ENCODE measurements at regions not wholly inside any gene's neighbourhood (a gene's known extent, or its start where the extent isn't known, plus 50 kb on each side); places are given as distances from the start of the nearest gene placed in this dataset.

GRCh38 chr6:14748679-14749078 lies 497.2 kb upstream of the JARID2 start:
- ChIA-PET CTCF (no interaction called here), POLR2A (no interaction called here)
- Histone ChIP-seq H3K36me3 (ENCODE audit: control insufficient read depth in 2 of 2, insufficient read depth in 1 of 2, low read length in 2 of 2) (no peaks in the 10 kb centered on the region), H3K4me3 (ENCODE audit: low read depth, low read length) (no peak overlapping the region), H3K9me3 (ENCODE audit: control insufficient read depth, insufficient read depth, low read depth, low read length) (no peaks in the 10 kb centered on the region), H3K4me1 (ENCODE audit: control insufficient read depth, insufficient read depth, low read length) (no peaks in the 10 kb centered on the region), H3K27ac (ENCODE audit: extremely low read depth, low read depth, low read length) (no peak overlapping the region)
- no peak for TF ChIP-seq ZNF510 (tag by site-specific recombination; IDR thresholded peaks at IDR 0.05; ENCODE audit: insufficient replicate concordance)
- TF ChIP-seq ZNF645 (tag by site-specific recombination; IDR thresholded peaks at IDR 0.05): no peak
- no peak for TF ChIP-seq ZNF23 (tag by site-specific recombination; IDR thresholded peaks at IDR 0.05; ENCODE audit: borderline replicate concordance)
- TF ChIP-seq OSR2 (tag by site-specific recombination; IDR thresholded peaks at IDR 0.05): no peak
- TF ChIP-seq ZSCAN23 (tag by site-specific recombination; IDR thresholded peaks at IDR 0.05): no peak
- TF ChIP-seq ZBTB10 (tag by site-specific recombination; IDR thresholded peaks at IDR 0.05): no peak
- TF ChIP-seq ZNF114 (tag by site-specific recombination; IDR thresholded peaks at IDR 0.05): no peak
- no peak for TF ChIP-seq ZNF707 (tag by site-specific recombination; IDR thresholded peaks at IDR 0.05)
- TF ChIP-seq ZNF221 (tag by site-specific recombination; IDR thresholded peaks at IDR 0.05; ENCODE audit: borderline replicate concordance): no peak
- no peak for TF ChIP-seq ZNF280D (tag by site-specific recombination; IDR thresholded peaks at IDR 0.05)
- no peak for TF ChIP-seq ZNF521 (tag by site-specific recombination; IDR thresholded peaks at IDR 0.05)
- TF ChIP-seq SETDB1 (IDR thresholded peaks at IDR 0.05; ENCODE audit: insufficient read length, low read length): no peak
- TF ChIP-seq ZNF19 (tag by site-specific recombination; IDR thresholded peaks at IDR 0.05; ENCODE audit: low read depth): no peak
- TF ChIP-seq ZNF169 (tag by site-specific recombination; IDR thresholded peaks at IDR 0.05): no peak

DNA sequence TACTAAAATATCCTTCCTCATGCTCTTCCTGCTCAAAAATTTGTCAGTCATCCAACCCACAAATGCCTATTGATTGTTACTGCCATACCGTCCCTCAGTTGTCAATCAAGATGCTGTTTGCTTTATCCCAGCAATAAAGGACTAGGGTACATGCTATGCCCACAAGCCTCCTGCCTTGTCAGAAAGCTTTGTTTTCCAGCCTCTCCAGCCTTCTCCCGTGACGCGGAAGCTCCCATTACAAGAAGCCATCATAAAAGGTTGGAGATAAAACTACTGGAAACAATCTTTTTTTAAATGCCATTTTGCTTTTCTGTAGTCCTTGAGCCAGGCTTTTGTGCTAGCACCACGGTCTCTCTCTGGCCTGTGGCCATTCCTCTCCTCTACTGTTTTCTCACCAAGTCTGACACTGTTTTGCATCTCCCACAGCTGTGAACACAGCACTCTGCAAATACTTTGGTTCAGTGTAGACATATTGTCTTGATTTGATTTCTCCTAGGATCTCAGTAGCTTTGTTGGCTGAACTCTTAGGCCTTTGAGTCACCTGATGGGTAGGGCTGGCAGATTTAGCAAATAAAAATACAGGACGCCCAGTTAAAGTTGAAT lies 495.7 kb upstream of the JARID2 start:
- CTCF ChIA-PET: no interaction called here
- Histone ChIP-seq H3K4me3 (ENCODE audit: low read depth, low read length) (no peak overlapping the region), H3K9me3 (ENCODE audit: control insufficient read depth, insufficient read depth, low read depth, low read length) (no peaks in the 10 kb centered on the region), H3K27ac (ENCODE audit: extremely low read depth, low read depth, low read length) (no peak overlapping the region), H3K4me1 (ENCODE audit: control insufficient read depth, insufficient read depth, low read length) (no peaks in the 10 kb centered on the region), H3K36me3 (ENCODE audit: control insufficient read depth in 2 of 2, insufficient read depth in 1 of 2, low read length in 2 of 2) (no peaks in the 10 kb centered on the region)
- POLR2A ChIA-PET: no interaction called here
- TF ChIP-seq GFI1B (tag by site-specific recombination; IDR thresholded peaks at IDR 0.05) (no peak), ZNF140 (tag by site-specific recombination; IDR thresholded peaks at IDR 0.05) (no peak), ZNF433 (tag by site-specific recombination; IDR thresholded peaks at IDR 0.05; ENCODE audit: low read depth) (no peak), KLF8 (tag by site-specific recombination; IDR thresholded peaks at IDR 0.05) (no peak), ZNF184 (tag by site-specific recombination; IDR thresholded peaks at IDR 0.05) (no peak)
- TF ChIP-seq, protein P1, sequence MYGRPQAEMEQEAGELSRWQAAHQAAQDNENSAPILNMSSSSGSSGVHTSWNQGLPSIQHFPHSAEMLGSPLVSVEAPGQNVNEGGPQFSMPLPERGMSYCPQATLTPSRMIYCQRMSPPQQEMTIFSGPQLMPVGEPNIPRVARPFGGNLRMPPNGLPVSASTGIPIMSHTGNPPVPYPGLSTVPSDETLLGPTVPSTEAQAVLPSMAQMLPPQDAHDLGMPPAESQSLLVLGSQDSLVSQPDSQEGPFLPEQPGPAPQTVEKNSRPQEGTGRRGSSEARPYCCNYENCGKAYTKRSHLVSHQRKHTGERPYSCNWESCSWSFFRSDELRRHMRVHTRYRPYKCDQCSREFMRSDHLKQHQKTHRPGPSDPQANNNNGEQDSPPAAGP (tag by site-specific recombination; IDR thresholded peaks at IDR 0.05): no peak
- TF ChIP-seq, protein P2, sequence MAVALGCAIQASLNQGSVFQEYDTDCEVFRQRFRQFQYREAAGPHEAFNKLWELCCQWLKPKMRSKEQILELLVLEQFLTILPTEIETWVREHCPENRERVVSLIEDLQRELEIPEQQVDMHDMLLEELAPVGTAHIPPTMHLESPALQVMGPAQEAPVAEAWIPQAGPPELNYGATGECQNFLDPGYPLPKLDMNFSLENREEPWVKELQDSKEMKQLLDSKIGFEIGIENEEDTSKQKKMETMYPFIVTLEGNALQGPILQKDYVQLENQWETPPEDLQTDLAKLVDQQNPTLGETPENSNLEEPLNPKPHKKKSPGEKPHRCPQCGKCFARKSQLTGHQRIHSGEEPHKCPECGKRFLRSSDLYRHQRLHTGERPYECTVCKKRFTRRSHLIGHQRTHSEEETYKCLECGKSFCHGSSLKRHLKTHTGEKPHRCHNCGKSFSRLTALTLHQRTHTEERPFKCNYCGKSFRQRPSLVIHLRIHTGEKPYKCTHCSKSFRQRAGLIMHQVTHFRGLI (tag by site-specific recombination; IDR thresholded peaks at IDR 0.05): no peak
- TF ChIP-seq, protein P3, sequence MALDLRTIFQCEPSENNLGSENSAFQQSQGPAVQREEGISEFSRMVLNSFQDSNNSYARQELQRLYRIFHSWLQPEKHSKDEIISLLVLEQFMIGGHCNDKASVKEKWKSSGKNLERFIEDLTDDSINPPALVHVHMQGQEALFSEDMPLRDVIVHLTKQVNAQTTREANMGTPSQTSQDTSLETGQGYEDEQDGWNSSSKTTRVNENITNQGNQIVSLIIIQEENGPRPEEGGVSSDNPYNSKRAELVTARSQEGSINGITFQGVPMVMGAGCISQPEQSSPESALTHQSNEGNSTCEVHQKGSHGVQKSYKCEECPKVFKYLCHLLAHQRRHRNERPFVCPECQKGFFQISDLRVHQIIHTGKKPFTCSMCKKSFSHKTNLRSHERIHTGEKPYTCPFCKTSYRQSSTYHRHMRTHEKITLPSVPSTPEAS (tag by site-specific recombination; IDR thresholded peaks at IDR 0.05): no peak
- TF ChIP-seq, protein P4, sequence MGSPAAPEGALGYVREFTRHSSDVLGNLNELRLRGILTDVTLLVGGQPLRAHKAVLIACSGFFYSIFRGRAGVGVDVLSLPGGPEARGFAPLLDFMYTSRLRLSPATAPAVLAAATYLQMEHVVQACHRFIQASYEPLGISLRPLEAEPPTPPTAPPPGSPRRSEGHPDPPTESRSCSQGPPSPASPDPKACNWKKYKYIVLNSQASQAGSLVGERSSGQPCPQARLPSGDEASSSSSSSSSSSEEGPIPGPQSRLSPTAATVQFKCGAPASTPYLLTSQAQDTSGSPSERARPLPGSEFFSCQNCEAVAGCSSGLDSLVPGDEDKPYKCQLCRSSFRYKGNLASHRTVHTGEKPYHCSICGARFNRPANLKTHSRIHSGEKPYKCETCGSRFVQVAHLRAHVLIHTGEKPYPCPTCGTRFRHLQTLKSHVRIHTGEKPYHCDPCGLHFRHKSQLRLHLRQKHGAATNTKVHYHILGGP (tag by site-specific recombination; IDR thresholded peaks at IDR 0.05): no peak
